CD8-positive, alpha-beta memory T cell (primary cell): ENCODE measurements at regions not wholly inside any gene's neighbourhood (a gene's known extent, or its start where the extent isn't known, plus 50 kb on each side); places are given as distances from the start of the nearest gene placed in this dataset.

Source experiments
- CTCF ChIA-PET: fragments of 350-600 bp; sonication (Branson Sonifier 250); formaldehyde crosslinking; loops from one replicate; lab custom pipeline; 2021; ENCODE audit warnings: antibody characterized with exemption; lab: Charles Lee
- POLR2A ChIA-PET: fragments of 350-600 bp; sonication (Branson Sonifier 250); formaldehyde crosslinking; loops from one replicate; lab custom pipeline; 2021; ENCODE audit warnings: antibody characterized with exemption; lab: Charles Lee
- DNase-seq, 5 donors: peaks; one replicate each; pipeline versions ENCODE4 v3.0.0 to v3.0.0-alpha.2; 2020 to 2022; ENCODE audit warnings: mixed read lengths in 1 of 5
- H3K27ac ChIP-seq: one replicate; pipeline ENCODE4 v1.7.0; 2013; ENCODE audit warnings: low read depth, mild to moderate bottlenecking, low read length, moderate library complexity
- H3K27me3 ChIP-seq: 2 replicates; pipeline ENCODE4 v1.7.0; 2013; ENCODE audit warnings: low read length, mild to moderate bottlenecking; ENCODE audit not compliant: insufficient read depth, poor library complexity, severe bottlenecking
- H3K36me3 ChIP-seq: 2 replicates; pipeline ENCODE4 v1.7.0; 2013; ENCODE audit warnings: mild to moderate bottlenecking, low read length, moderate library complexity; ENCODE audit not compliant: insufficient read depth
- H3K4me1 ChIP-seq: 2 replicates; pipeline ENCODE4 v1.7.0; 2013; ENCODE audit warnings: mild to moderate bottlenecking, low read length, moderate library complexity; ENCODE audit not compliant: insufficient read depth
- H3K4me3 ChIP-seq: 2 replicates; pipeline ENCODE4 v1.7.0; 2013; ENCODE audit warnings: mild to moderate bottlenecking, low read length
- H3K9me3 ChIP-seq: 2 replicates; pipeline ENCODE4 v1.7.0; 2013; ENCODE audit warnings: mild to moderate bottlenecking, low read length
- H3K27ac Mint-ChIP-seq, 8 donors: one replicate each; pipeline ENCODE4 v1.8.0; 2020 to 2021; ENCODE audit warnings: mixed read lengths in 8 of 8, mild to moderate bottlenecking in 6 of 8, inconsistent platforms in 3 of 8, moderate library complexity in 3 of 8
- H3K27me3 Mint-ChIP-seq, 2 donors: one replicate each; pipeline ENCODE4 v1.8.0; 2020 to 2021; ENCODE audit warnings: mixed read lengths in 2 of 2, mild to moderate bottlenecking in 1 of 2, moderate library complexity in 1 of 2
- H3K36me3 Mint-ChIP-seq, 3 donors: one replicate each; pipeline ENCODE4 v1.8.0; 2020 to 2021; ENCODE audit warnings: mixed read lengths in 3 of 3, inconsistent platforms in 1 of 3, mild to moderate bottlenecking in 1 of 3
- H3K4me1 Mint-ChIP-seq, 3 donors: one replicate each; pipeline ENCODE4 v1.8.0; 2020 to 2021; ENCODE audit warnings: mixed read lengths in 3 of 3, inconsistent platforms in 1 of 3, mild to moderate bottlenecking in 1 of 3
- H3K4me3 Mint-ChIP-seq, 7 donors: one replicate each; pipeline ENCODE4 v1.8.0; 2020 to 2021; ENCODE audit warnings: mixed read lengths in 7 of 7, mild to moderate bottlenecking in 6 of 7, moderate library complexity in 4 of 7, inconsistent platforms in 2 of 7
- H3K9me3 Mint-ChIP-seq, 5 donors: one replicate each; pipeline ENCODE4 v1.8.0; 2020 to 2022; ENCODE audit warnings: mixed read lengths in 5 of 5, mild to moderate bottlenecking in 3 of 5, moderate library complexity in 2 of 5, inconsistent platforms in 1 of 5

DNA sequence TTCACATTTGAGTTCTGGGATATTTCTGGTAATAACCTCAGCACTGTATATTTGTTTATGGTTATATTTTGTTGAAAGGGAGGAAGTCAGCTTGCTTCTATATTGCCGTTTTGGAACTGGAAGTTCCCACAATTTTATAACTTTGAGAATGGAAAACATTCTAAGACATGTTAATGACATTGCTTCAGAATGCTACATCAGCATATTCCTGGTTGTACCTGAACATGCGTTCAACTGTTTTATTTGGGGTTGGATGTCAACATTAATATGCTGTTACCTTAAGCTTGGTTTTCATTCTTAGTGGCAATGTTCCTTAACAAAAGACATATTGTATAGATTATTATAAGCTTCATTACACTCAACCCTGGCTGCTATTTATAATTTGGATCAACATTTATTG is 489.4 kb upstream of the MAGEB18 start:
- Histone ChIP-seq H3K27ac (no peak overlapping the region), H3K4me3 (no peak overlapping the region), H3K27me3 (no peaks in the 10 kb centered on the region), H3K4me1 (no peaks in the 10 kb centered on the region), H3K9me3 (no peaks in the 10 kb centered on the region), H3K36me3 (no peaks in the 10 kb centered on the region)
- DNase-seq = no peak
- Mint-ChIP-seq H3K27ac (no peak overlapping the region), H3K27me3 (peaks cover 0 to 4% of the 10 kb centered on the region in 2 donors), H3K9me3 (peaks cover 0 to 19% (median 8%) of the 10 kb centered on the region in 5 donors), H3K36me3 (no peaks in the 10 kb centered on the region), H3K4me3 (no peak overlapping the region), H3K4me1 (no peaks in the 10 kb centered on the region)
- ChIA-PET CTCF (no interaction called here), POLR2A (no interaction called here)

DNA sequence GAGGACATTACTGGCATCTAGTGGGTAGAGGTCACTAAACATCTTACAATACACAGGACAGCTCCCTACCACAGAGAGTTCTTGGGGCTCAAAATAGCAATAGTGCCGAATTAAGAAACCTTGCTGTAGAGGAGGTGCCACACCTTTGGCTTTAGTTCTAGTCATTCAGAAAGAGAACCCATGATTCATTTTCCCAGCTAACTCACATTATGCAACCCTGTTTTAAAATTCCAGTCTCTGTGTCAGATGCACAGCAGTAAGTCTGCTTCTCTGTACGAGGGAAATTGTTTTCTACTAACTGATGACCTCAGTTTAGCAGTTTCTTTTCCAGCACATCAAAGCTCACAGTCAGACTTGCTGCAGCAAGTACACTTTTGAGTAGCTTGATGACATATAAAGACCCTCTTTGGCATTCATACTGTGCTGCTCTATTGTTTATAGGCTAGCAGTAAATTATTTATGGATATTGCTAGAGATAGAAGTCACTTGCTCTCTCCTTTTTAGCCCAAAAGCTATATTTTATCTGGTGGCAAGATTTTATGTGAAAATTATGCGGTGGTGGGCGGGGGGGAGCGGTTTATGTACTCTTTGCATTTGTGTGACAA is 487.8 kb upstream of the MAGEB18 start:
- H3K27me3 ChIP-seq = no peaks in the 10 kb centered on the region
- H3K27ac ChIP-seq = no peak overlapping the region
- Mint-ChIP-seq H3K9me3 (peaks cover 0 to 17% (median 8%) of the 10 kb centered on the region in 5 donors), H3K4me1 (no peaks in the 10 kb centered on the region), H3K36me3 (no peaks in the 10 kb centered on the region), H3K4me3 (no peak overlapping the region), H3K27ac (no peak overlapping the region), H3K27me3 (peaks cover 0 to 4% of the 10 kb centered on the region in 2 donors)
- no peaks in the 10 kb centered on the region for H3K9me3 ChIP-seq
- no peak for DNase-seq
- no peak overlapping the region for H3K4me3 ChIP-seq
- CTCF ChIA-PET = no interaction called here
- POLR2A ChIA-PET = no interaction called here
- H3K36me3 ChIP-seq = no peaks in the 10 kb centered on the region
- no peaks in the 10 kb centered on the region for H3K4me1 ChIP-seq

DNA sequence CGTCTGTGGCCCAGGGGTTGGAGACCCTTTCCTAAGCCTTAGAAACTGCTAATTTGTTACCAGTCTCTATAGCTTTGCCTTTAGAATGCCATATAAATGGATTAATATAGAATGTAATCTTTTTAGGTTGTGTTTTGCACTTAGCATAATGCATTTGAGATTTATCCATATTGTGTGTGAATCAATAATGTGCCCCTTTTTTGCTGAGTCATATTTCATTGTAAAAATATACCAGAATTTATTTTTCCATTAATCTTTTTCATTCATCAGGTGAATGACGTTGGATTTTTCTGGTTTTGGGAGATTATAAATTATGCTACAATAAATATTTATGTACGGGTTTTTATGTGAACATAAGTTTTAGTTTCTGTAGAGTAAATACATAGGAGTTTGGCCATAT is 478.8 kb upstream of the MAGEB18 start:
- H3K27ac ChIP-seq = no peak overlapping the region
- no peaks in the 10 kb centered on the region for H3K36me3 ChIP-seq
- CTCF ChIA-PET = no interaction called here
- no peak overlapping the region for H3K4me3 Mint-ChIP-seq
- peaks cover 0 to 1% of the 10 kb centered on the region in 2 donors for H3K27me3 Mint-ChIP-seq
- no peak overlapping the region for H3K4me3 ChIP-seq
- H3K27ac Mint-ChIP-seq = no peak overlapping the region
- H3K4me1 Mint-ChIP-seq = no peaks in the 10 kb centered on the region
- H3K36me3 Mint-ChIP-seq = no peaks in the 10 kb centered on the region
- POLR2A ChIA-PET = no interaction called here
- H3K9me3 ChIP-seq = no peaks in the 10 kb centered on the region
- H3K4me1 ChIP-seq = no peaks in the 10 kb centered on the region
- no peak for DNase-seq
- no peaks in the 10 kb centered on the region for H3K27me3 ChIP-seq
- peaks cover 0 to 11% (median 3%) of the 10 kb centered on the region in 5 donors for H3K9me3 Mint-ChIP-seq

DNA sequence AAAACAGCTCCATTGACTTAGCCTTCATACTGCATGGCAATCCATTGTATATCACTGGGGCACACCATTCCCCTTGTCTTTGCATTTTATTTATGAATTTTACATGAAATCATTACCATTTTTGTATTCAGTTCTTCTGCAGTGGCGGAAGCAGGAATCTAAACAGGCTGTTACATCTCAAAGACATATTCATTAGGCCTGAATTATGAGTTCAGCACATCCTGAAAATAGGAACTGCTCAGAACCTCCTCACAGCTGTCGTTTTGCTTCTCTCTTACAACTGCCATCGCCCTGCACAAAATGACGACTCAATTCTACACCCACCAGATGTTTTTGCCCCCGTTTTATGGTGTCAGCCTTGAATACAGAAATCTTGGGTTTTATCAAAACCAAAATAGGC is 474.4 kb upstream of the MAGEB18 start:
- Mint-ChIP-seq H3K4me3 (no peak overlapping the region), H3K27me3 (peaks cover 0 to 1% of the 10 kb centered on the region in 2 donors), H3K9me3 (peaks cover 0 to 11% (median 6%) of the 10 kb centered on the region in 5 donors), H3K27ac (no peak overlapping the region), H3K36me3 (no peaks in the 10 kb centered on the region), H3K4me1 (no peaks in the 10 kb centered on the region)
- no peaks in the 10 kb centered on the region for H3K36me3 ChIP-seq
- no peaks in the 10 kb centered on the region for H3K27me3 ChIP-seq
- DNase-seq = no peak
- ChIA-PET CTCF (no interaction called here), POLR2A (no interaction called here)
- no peaks in the 10 kb centered on the region for H3K9me3 ChIP-seq
- no peak overlapping the region for H3K4me3 ChIP-seq
- no peaks in the 10 kb centered on the region for H3K4me1 ChIP-seq
- no peak overlapping the region for H3K27ac ChIP-seq

DNA sequence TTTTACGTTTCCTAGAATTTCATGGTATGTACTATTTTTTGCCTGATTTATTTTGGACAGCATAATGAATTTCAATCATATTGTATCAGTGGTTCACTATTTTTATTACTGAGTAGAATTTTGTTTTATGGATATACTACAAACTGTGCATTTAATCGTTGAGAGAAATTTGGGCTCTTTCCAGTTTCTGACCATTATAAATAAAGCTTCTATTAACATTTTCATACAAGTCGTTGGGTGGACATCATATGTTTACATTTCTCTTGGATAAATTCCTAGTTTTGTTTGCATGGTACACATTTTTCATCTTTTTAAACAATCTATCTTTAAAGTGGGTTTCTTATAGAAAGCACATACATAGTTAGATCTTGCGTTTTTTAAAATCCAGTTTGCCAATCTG is 472.7 kb upstream of the MAGEB18 start:
- CTCF ChIA-PET = no interaction called here
- no peaks in the 10 kb centered on the region for H3K4me1 Mint-ChIP-seq
- no peaks in the 10 kb centered on the region for H3K36me3 Mint-ChIP-seq
- Histone ChIP-seq H3K27ac (no peak overlapping the region), H3K9me3 (no peaks in the 10 kb centered on the region), H3K27me3 (no peaks in the 10 kb centered on the region), H3K4me3 (no peak overlapping the region), H3K4me1 (no peaks in the 10 kb centered on the region), H3K36me3 (no peaks in the 10 kb centered on the region)
- no peak overlapping the region for H3K4me3 Mint-ChIP-seq
- H3K9me3 Mint-ChIP-seq = peaks cover 0 to 11% (median 4%) of the 10 kb centered on the region in 5 donors
- H3K27me3 Mint-ChIP-seq = no peaks in the 10 kb centered on the region
- POLR2A ChIA-PET = no interaction called here
- no peak overlapping the region for H3K27ac Mint-ChIP-seq
- DNase-seq = no peak

DNA sequence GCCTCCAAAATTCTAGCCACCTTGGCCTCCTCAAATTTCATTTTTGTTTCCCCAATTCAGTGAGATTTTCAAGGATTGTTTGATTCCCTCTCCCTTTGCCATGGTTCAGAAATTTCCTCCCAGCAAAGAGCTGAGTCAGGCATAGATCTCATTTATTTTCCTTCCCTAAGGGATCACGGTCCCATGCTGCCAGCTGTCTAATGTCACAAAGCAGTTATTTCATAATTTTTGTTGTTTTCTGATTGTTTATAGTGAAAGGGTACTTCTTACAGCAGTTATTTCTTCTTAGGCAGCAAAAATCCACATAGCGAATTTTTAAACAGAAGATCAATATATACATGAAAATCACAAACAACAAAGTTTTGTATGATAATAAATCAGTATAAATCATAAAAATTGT is 470.5 kb upstream of the MAGEB18 start:
- H3K4me3 ChIP-seq = no peak overlapping the region
- POLR2A ChIA-PET = no interaction called here
- H3K36me3 ChIP-seq = no peaks in the 10 kb centered on the region
- peaks cover 2 to 11% (median 4%) of the 10 kb centered on the region in 5 donors for H3K9me3 Mint-ChIP-seq
- no peaks in the 10 kb centered on the region for H3K36me3 Mint-ChIP-seq
- H3K27ac ChIP-seq = no peak overlapping the region
- no peak overlapping the region for H3K27ac Mint-ChIP-seq
- H3K4me1 Mint-ChIP-seq = no peaks in the 10 kb centered on the region
- no peak for DNase-seq
- no peaks in the 10 kb centered on the region for H3K27me3 Mint-ChIP-seq
- H3K27me3 ChIP-seq = no peaks in the 10 kb centered on the region
- CTCF ChIA-PET = no interaction called here
- H3K9me3 ChIP-seq = no peaks in the 10 kb centered on the region
- H3K4me3 Mint-ChIP-seq = no peak overlapping the region
- no peaks in the 10 kb centered on the region for H3K4me1 ChIP-seq

DNA sequence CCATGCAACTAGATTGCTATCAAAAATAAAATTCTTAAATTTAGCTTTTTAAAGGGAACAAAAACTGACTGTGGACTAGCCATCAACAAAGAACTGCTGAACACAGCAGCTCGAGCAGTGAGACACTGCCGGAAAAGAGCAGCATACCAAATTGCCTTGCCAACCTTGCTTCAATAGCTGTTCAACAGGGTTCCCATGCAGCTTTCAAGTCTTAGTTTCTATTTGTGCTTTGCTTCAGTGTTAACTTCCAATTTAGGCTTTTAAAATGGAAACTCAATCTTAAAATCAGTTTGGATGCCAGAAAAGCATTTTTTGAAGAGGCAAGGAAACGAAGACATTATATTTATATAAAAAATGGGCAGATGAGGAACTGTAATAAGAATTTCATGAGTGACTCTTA is 463.4 kb upstream of the MAGEB18 start:
- H3K27ac Mint-ChIP-seq = no peak overlapping the region
- no peaks in the 10 kb centered on the region for H3K27me3 Mint-ChIP-seq
- H3K36me3 ChIP-seq = no peaks in the 10 kb centered on the region
- peaks cover 0 to 6% (median 2%) of the 10 kb centered on the region in 5 donors for H3K9me3 Mint-ChIP-seq
- DNase-seq = no peak
- H3K27ac ChIP-seq = no peak overlapping the region
- ChIA-PET CTCF (no interaction called here), POLR2A (no interaction called here)
- no peaks in the 10 kb centered on the region for H3K4me1 ChIP-seq
- H3K4me3 Mint-ChIP-seq = no peak overlapping the region
- no peaks in the 10 kb centered on the region for H3K27me3 ChIP-seq
- no peaks in the 10 kb centered on the region for H3K9me3 ChIP-seq
- no peaks in the 10 kb centered on the region for H3K36me3 Mint-ChIP-seq
- no peaks in the 10 kb centered on the region for H3K4me1 Mint-ChIP-seq
- no peak overlapping the region for H3K4me3 ChIP-seq

DNA sequence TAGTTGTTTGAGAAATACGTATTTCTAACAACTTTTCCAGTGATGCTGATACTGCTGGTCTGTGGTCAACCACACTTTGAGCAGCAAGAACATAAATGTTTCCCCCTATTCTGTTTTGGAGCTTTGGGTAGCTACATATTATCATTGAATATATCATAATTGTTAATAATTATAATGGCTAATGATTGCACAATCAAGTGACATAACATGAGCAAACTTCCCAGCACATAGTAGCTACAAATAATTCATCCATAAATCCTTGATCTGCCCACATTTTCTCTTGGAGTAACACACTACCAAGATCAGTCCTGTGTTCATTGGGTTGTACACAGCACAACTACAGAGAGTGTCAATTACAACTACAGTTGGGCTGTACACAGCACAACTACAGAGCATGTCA is 436.3 kb upstream of the MAGEB18 start:
- Histone ChIP-seq H3K4me1 (no peaks in the 10 kb centered on the region), H3K36me3 (no peaks in the 10 kb centered on the region), H3K27ac (no peak overlapping the region), H3K4me3 (no peak overlapping the region), H3K9me3 (no peaks in the 10 kb centered on the region), H3K27me3 (no peaks in the 10 kb centered on the region)
- POLR2A ChIA-PET = no interaction called here
- Mint-ChIP-seq H3K27me3 (no peaks in the 10 kb centered on the region), H3K4me1 (no peaks in the 10 kb centered on the region), H3K27ac (no peak overlapping the region), H3K4me3 (no peak overlapping the region), H3K9me3 (peaks cover 0 to 5% (median 3%) of the 10 kb centered on the region in 5 donors), H3K36me3 (no peaks in the 10 kb centered on the region)
- CTCF ChIA-PET = no interaction called here
- DNase-seq = no peak
